Gastrocnemius medialis (tissue), 4 donors: ENCODE measurements at regions not wholly inside any gene's neighbourhood (a gene's known extent, or its start where the extent isn't known, plus 50 kb on each side); places are given as distances from the start of the nearest gene placed in this dataset.

Experiments
- ATAC-seq, 2 donors: fragments of 150-250 bp; one replicate each; pipeline ENCODE4 v1.9.1; 2016
- DNase-seq, 2 donors: peaks; one replicate each; pipeline ENCODE4 v3.0.0-alpha.2; 2019
- H3K27ac ChIP-seq, 4 donors: fragments of 200-600 bp; sonication (generic); 1 replicate in 1 of 4; 2 replicates in 3 of 4; pipeline ENCODE4 v1.5.1; 2016 to 2018; ENCODE audit warnings: mild to moderate bottlenecking in 2 of 4, moderate library complexity in 1 of 4
- H3K27me3 ChIP-seq, 3 donors: fragments of 200-600 bp; sonication (generic) in 2 of 3; 1 replicate in 1 of 3; 2 replicates in 2 of 3; pipeline versions ENCODE4 v1.5.1 to v1.6.0; 2016 to 2019; ENCODE audit warnings: mild to moderate bottlenecking in 1 of 3, moderate library complexity in 1 of 3
- H3K36me3 ChIP-seq, 2 donors: fragments of 200-600 bp; sonication (generic) in 1 of 2; one replicate each; pipeline ENCODE4 v1.5.1; 2017 to 2018
- H3K4me1 ChIP-seq, 2 donors: fragments of 200-600 bp; sonication (generic) in 1 of 2; one replicate each; pipeline ENCODE4 v1.5.1; 2016 to 2017; ENCODE audit warnings: mild to moderate bottlenecking in 2 of 2
- H3K4me3 ChIP-seq, 4 donors: fragments of 200-600 bp; sonication (generic) in 3 of 4; 1 replicate in 1 of 4; 2 replicates in 3 of 4; pipeline ENCODE4 v1.5.1; 2016 to 2019; ENCODE audit warnings: mild to moderate bottlenecking in 2 of 4
- H3K9me3 ChIP-seq, 3 donors: fragments of 200-600 bp; sonication (generic) in 2 of 3; 1 replicate in 1 of 3; 2 replicates in 2 of 3; pipeline ENCODE4 v1.5.1; 2016 to 2019
- CTCF ChIP-seq, 5 experiments: fragments of 450-650 bp in 3 of 5; fragments of 200-600 bp in 2 of 5; sonication (generic) in 2 of 5; IDR thresholded peaks in 4 of 5; conservative IDR thresholded peaks in 1 of 5; 1 replicate in 4 of 5; 2 replicates in 1 of 5; pipeline ENCODE4 v1.5.1; 2016 to 2019; ENCODE audit warnings: antibody characterized with exemption in 5 of 5, mild to moderate bottlenecking in 3 of 5, moderate library complexity in 3 of 5
- POLR2A ChIP-seq, 2 donors: fragments of 450-650 bp; IDR thresholded peaks; one replicate each; pipeline ENCODE4 v1.6.1; 2017; ENCODE audit warnings: antibody characterized with exemption in 2 of 2, mild to moderate bottlenecking in 2 of 2, moderate library complexity in 2 of 2
- in situ Hi-C, 4 donors: fragments of 200-750 bp; cut with MboI; loops; one replicate each; pipeline versions ENCODE4 v1.15.0 to v1.8.0; 2017; ENCODE audit warnings: low sequenced_read_pairs in 4 of 4
- intact Hi-C: fragments of 100-400 bp; cut with DNase I; formaldehyde crosslinking; loops from one replicate; pipeline ENCODE4 v1.15.1; 2023; ENCODE audit warnings: low total_unique reads

DNA sequence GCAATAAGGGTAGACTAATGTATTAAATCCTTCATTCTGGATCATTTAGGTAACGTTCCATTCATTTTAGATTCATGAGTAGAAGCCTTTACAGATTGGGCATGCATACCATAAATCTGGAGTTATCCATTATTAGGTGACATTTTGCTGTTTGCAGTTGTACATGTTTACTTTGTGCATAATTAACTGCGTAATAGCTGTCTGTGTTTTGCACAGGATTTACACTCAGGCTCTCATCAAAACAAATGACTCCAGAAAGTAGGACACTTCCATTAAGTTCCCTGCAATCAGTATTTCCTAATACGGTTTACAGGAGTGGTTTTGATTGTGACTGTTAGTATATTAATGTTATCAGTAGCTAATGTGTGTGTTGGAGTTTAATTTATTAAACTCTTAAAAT, 997.4 kb downstream of the HACE1 start:
- H3K27ac ChIP-seq = no peak overlapping the region
- TF ChIP-seq CTCF (IDR thresholded peaks at IDR 0.05 in 4 of 5, conservative IDR thresholded peaks at IDR 0.05 in 1 of 5) (no peak), POLR2A (IDR thresholded peaks at IDR 0.05) (no peak)
- DNase-seq = no peak
- ATAC-seq = no peak
- no peaks in the 10 kb centered on the region for H3K9me3 ChIP-seq
- in situ Hi-C loops = no loop called here
- no peaks in the 10 kb centered on the region for H3K4me1 ChIP-seq
- H3K36me3 ChIP-seq = no peaks in the 10 kb centered on the region
- H3K27me3 ChIP-seq = no peaks in the 10 kb centered on the region
- intact Hi-C loops = no loop called here
- H3K4me3 ChIP-seq = no peak overlapping the region

DNA sequence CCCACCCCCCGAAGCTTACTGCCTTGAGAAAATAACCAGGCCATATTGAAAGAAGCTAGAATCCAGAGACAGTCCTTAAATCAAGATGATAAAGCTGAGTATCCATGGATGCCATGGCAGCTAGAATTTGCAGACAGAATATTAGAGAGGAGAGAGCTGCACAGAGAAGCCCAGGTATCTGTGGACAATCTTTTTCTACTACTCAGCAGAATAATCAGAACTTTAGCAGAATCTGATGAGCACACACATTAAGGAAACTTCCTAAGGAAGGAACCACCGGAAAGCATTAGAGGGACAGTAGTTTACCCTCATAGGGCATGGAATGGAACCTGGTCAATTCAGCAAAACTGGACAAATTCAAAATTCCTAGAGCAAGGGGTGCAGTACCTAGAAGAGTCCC, 1001.7 kb downstream of the HACE1 start:
- no peak for ATAC-seq
- H3K9me3 ChIP-seq = no peaks in the 10 kb centered on the region
- intact Hi-C loops (no loop called here), in situ Hi-C loops (no loop called here)
- TF ChIP-seq POLR2A (IDR thresholded peaks at IDR 0.05) = no peak
- TF ChIP-seq CTCF (IDR thresholded peaks at IDR 0.05 in 4 of 5, conservative IDR thresholded peaks at IDR 0.05 in 1 of 5) = no peak
- no peaks in the 10 kb centered on the region for H3K4me1 ChIP-seq
- no peaks in the 10 kb centered on the region for H3K36me3 ChIP-seq
- H3K27ac ChIP-seq = no peak overlapping the region
- H3K4me3 ChIP-seq = no peak overlapping the region
- DNase-seq = no peak
- H3K27me3 ChIP-seq = no peaks in the 10 kb centered on the region

DNA sequence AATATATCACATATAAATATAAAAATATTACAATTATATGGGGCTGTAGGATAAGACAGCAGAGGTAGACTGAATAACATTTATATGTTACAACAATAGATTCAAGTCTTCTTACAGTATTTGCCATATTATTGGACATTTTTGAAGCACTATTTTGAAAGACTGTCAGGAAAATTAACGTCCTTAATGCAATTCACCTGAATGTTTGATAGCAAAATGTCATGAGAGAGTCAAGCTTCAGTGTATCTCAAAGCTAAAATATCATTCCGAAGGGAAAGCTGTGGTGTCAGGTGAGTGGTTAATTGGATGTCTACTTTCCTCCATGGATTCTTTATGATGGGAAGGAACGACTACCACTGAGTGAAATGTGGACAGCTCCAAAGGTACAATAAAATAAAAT, 1004.0 kb downstream of the HACE1 start:
- Histone ChIP-seq H3K36me3 (no peaks in the 10 kb centered on the region), H3K4me3 (no peak overlapping the region), H3K27me3 (no peaks in the 10 kb centered on the region), H3K27ac (no peak overlapping the region), H3K4me1 (no peaks in the 10 kb centered on the region), H3K9me3 (no peaks in the 10 kb centered on the region)
- in situ Hi-C loops = no loop called here
- intact Hi-C loops = no loop called here
- no peak for DNase-seq
- no peak for ATAC-seq
- no peak for TF ChIP-seq CTCF (IDR thresholded peaks at IDR 0.05 in 4 of 5, conservative IDR thresholded peaks at IDR 0.05 in 1 of 5)
- no peak for TF ChIP-seq POLR2A (IDR thresholded peaks at IDR 0.05)

- Histone ChIP-seq H3K36me3 (no peaks in the 10 kb centered on the region), H3K4me3 (no peak overlapping the region), H3K27ac (no peak overlapping the region), H3K4me1 (no peaks in the 10 kb centered on the region), H3K9me3 (no peaks in the 10 kb centered on the region), H3K27me3 (no peaks in the 10 kb centered on the region)
- in situ Hi-C loops (no loop called here), intact Hi-C loops (no loop called here)
- no peak for TF ChIP-seq POLR2A (IDR thresholded peaks at IDR 0.05)
- no peak for TF ChIP-seq CTCF (IDR thresholded peaks at IDR 0.05 in 4 of 5, conservative IDR thresholded peaks at IDR 0.05 in 1 of 5)
- ATAC-seq = no peak
- DNase-seq = no peak
Observed at GRCh38 chr6:103854059-103854458, 1005.7 kb downstream of the HACE1 start.

DNA sequence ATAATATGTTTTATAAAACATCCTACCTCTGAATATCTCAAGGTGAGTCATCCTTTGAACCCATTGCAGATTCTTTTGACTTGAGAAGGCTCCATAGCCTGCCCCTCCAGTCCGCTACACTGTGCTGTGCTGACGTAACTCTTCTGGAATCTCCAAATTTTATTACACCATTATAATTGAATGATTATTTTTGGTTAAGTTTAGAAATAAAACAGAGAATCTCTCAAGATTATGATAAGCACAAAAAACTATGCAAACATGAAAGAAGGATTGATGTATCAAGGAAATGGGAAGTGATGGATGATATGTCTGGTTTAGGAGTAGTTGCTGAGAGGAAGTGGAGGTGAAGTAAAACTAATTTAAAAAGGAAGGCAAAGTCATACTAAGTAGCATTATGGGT, 1021.3 kb downstream of the HACE1 start:
- Histone ChIP-seq H3K4me3 (no peak overlapping the region), H3K36me3 (no peaks in the 10 kb centered on the region), H3K27me3 (no peaks in the 10 kb centered on the region), H3K27ac (no peak overlapping the region), H3K9me3 (no peaks in the 10 kb centered on the region), H3K4me1 (no peaks in the 10 kb centered on the region)
- intact Hi-C loops (no loop called here), in situ Hi-C loops (no loop called here)
- no peak for ATAC-seq
- no peak for DNase-seq
- TF ChIP-seq CTCF (IDR thresholded peaks at IDR 0.05 in 4 of 5, conservative IDR thresholded peaks at IDR 0.05 in 1 of 5) (no peak), POLR2A (IDR thresholded peaks at IDR 0.05) (no peak)
